Ectodermal cell (in vitro differentiated cells): ENCODE measurements at regions not wholly inside any gene's neighbourhood (a gene's known extent, or its start where the extent isn't known, plus 50 kb on each side); places are given as distances from the start of the nearest gene placed in this dataset.

ENCODE experiments used
- H3K27ac ChIP-seq: 2 replicates; pipeline ENCODE4 v1.7.0; 2013; ENCODE audit warnings: mild to moderate bottlenecking, low read depth, low read length; ENCODE audit not compliant: insufficient read depth, poor library complexity, severe bottlenecking
- H3K27me3 ChIP-seq: 2 replicates; pipeline ENCODE4 v1.7.0; 2013; ENCODE audit warnings: mild to moderate bottlenecking, low read length; ENCODE audit not compliant: insufficient read depth, control insufficient read depth, poor library complexity, severe bottlenecking
- H3K36me3 ChIP-seq: one replicate; pipeline ENCODE4 v1.7.0; 2013; ENCODE audit warnings: low read length; ENCODE audit not compliant: control insufficient read depth, insufficient read depth
- H3K4me1 ChIP-seq: one replicate; pipeline ENCODE4 v1.7.0; 2013; ENCODE audit warnings: low read length; ENCODE audit not compliant: control insufficient read depth, insufficient read depth
- H3K4me3 ChIP-seq: 2 replicates; pipeline ENCODE4 v1.7.0; 2013; ENCODE audit warnings: low read depth, low read length, control low read depth; ENCODE audit not compliant: insufficient read depth
- H3K9me3 ChIP-seq: 2 replicates; pipeline ENCODE4 v1.7.0; 2013; ENCODE audit warnings: mild to moderate bottlenecking, low read length, moderate library complexity; ENCODE audit not compliant: control insufficient read depth
- WGBS, 2 experiments: methylation state at CpG; one replicate each; pipeline ENCODE4 v1.1.7; 2013; ENCODE audit warnings: missing lambda C conversion rate in 2 of 2; 5-methylcytosine and 5-hydroxymethylcytosine counted together

- Histone ChIP-seq H3K36me3 (no peaks in the 10 kb centered on the region), H3K4me1 (no peaks in the 10 kb centered on the region), H3K4me3 (no peak overlapping the region), H3K27me3 (no peaks in the 10 kb centered on the region), H3K27ac (no peak overlapping the region), H3K9me3 (no peaks in the 10 kb centered on the region)
- WGBS, 2 experiments, result 75 to 100% methylated on average over 1 of the region's 1 CpG
Measured at GRCh38 chr11:104338186-104338585, 174.2 kb upstream of the PDGFD start.

DNA sequence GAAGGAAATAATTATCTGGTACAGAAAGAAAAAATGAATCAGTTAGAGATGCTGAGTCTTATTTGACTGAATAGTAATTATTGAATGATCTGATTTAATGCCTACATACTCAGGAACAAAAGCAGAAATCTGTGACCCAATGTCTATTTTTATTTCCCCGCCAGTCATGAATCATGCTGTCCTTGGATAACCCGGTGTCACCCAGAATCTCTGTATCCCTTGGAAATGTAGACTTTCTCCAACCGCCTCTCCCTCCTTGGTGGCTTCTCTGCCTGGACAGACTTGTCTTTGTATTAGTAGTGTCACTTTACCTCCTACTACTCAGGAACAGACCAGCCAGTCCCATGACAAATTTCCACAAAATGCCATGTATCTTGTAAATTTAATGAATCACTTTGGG lies 173.3 kb upstream of the PDGFD start:
- Histone ChIP-seq H3K4me3 (no peak overlapping the region), H3K9me3 (no peaks in the 10 kb centered on the region), H3K4me1 (no peaks in the 10 kb centered on the region), H3K27ac (no peak overlapping the region), H3K36me3 (no peaks in the 10 kb centered on the region), H3K27me3 (no peaks in the 10 kb centered on the region)
- 90 to 96% methylated on average over 3 of the region's 3 CpGs for WGBS, 2 experiments

DNA sequence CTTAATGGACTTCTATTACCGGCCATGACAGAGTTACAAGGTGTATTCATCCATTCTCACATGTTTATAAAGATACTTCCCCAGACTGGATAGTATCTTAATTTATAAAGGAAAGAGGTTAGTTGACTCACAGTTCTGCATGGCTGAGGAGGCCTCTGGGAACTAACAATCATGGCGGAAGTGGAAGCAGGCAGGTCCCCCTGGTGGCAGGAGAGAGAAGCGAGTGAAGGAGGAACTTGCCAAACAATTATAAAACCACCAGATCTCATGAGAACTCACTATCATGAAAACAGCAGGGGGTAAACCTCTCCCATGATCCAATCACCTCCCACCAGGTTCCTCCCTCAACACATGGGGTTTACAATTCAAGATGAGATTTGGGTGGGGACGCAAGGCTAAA lies 170.0 kb upstream of the PDGFD start:
- Histone ChIP-seq H3K27ac (no peak overlapping the region), H3K36me3 (no peaks in the 10 kb centered on the region), H3K4me1 (no peaks in the 10 kb centered on the region), H3K9me3 (no peaks in the 10 kb centered on the region), H3K4me3 (no peak overlapping the region), H3K27me3 (no peaks in the 10 kb centered on the region)
- 93 to 95% methylated on average over 2 to 3 of the region's 4 CpGs for WGBS, 2 experiments

DNA sequence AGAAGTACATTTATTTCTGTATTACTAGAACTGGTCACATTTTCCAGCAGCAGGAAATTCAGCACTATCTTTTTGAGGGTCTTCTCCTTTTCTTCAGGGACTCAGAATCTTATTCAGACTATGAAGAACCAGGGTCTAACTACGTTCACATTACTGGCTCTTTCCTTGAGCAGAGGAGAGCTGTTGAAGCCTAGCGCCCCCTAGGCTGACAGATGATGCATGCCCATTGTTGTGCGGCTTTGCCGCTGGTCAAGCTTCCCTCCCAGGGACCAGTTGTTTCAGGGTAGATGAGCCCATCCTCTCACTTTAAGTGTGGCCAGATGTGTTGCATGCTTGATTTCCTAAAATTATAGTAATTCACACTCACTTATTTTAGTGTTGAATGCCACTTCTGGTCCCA lies 168.2 kb upstream of the PDGFD start:
- Histone ChIP-seq H3K4me3 (no peak overlapping the region), H3K27ac (no peak overlapping the region), H3K4me1 (no peaks in the 10 kb centered on the region), H3K27me3 (no peaks in the 10 kb centered on the region), H3K36me3 (no peaks in the 10 kb centered on the region), H3K9me3 (no peaks in the 10 kb centered on the region)
- 47 to 49% methylated on average over 4 of the region's 4 CpGs for WGBS, 2 experiments

DNA sequence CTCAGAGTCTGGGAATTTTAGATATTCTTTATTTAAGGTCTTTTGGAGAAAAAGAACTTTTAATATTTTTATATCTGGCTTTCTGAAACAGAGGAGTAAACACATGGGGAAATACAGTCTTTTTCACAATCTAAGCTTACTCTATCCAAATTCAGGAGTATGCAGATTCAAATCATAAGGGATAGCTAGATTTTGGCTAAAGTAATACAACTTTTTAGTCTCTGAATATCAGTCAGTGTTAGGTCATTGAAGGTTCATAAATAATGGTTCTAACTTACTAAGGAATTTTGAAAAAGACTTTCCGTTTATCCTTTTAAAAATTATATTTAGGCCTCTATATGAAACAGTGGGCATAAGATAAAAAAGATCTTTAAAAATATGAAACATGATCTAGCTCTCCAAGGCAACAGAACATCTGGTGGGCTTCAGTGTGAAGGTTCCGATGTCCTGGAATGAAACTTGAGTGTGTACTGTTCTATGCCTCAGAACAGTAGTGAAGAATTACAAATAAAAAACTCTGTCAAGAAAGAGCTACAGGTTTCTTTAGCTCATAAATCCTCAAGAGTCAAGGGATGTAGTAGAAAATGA lies 165.2 kb upstream of the PDGFD start:
- no peaks in the 10 kb centered on the region for H3K9me3 ChIP-seq
- 100% methylated on average over 1 to 2 of the region's 2 CpGs for WGBS, 2 experiments
- H3K36me3 ChIP-seq, result no peaks in the 10 kb centered on the region
- no peak overlapping the region for H3K4me3 ChIP-seq
- no peak overlapping the region for H3K27ac ChIP-seq
- no peaks in the 10 kb centered on the region for H3K27me3 ChIP-seq
- no peaks in the 10 kb centered on the region for H3K4me1 ChIP-seq

- Histone ChIP-seq H3K36me3 (no peaks in the 10 kb centered on the region), H3K27ac (no peak overlapping the region), H3K9me3 (no peaks in the 10 kb centered on the region), H3K27me3 (no peaks in the 10 kb centered on the region), H3K4me3 (no peak overlapping the region), H3K4me1 (no peaks in the 10 kb centered on the region)
- WGBS, 2 experiments, result 93 to 97% methylated on average over 3 to 4 of the region's 4 CpGs
Measured at GRCh38 chr11:104328512-104328907, 164.6 kb upstream of the PDGFD start.

DNA sequence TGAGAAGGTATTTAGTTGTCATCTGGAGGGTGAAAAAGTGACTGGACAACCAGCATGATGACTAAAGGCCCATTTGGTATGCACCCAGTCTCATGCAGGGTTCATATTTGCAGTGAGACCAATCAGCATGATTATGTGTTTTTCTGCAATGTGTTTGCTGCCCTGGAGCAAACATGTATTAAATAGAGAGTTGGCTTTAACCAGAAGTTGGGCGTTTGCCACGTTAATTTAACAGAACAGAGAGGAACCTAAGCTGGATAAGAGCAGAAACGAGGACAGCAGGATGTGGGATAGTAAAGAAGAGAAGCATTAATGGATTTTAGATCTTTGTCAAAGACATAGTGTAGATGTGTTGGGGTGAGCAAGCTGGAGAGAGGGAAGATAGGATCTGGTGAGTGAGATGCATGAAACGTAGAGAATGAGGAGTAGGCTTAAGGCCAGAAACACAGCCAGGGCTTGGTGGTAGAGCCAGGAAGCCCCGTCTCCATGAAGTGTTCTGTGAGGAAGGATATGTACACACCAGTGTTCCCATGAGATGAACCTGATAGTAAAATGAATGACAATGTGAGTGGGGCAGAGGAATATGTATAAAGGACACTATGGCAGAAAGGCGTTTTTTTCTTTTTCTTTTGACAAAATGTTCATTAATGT lies 164.0 kb upstream of the PDGFD start:
- WGBS, 2 experiments, result 95 to 99% methylated on average over 5 of the region's 6 CpGs
- Histone ChIP-seq H3K4me3 (no peak overlapping the region), H3K9me3 (no peaks in the 10 kb centered on the region), H3K4me1 (no peaks in the 10 kb centered on the region), H3K27ac (no peak overlapping the region), H3K36me3 (no peaks in the 10 kb centered on the region), H3K27me3 (no peaks in the 10 kb centered on the region)

DNA sequence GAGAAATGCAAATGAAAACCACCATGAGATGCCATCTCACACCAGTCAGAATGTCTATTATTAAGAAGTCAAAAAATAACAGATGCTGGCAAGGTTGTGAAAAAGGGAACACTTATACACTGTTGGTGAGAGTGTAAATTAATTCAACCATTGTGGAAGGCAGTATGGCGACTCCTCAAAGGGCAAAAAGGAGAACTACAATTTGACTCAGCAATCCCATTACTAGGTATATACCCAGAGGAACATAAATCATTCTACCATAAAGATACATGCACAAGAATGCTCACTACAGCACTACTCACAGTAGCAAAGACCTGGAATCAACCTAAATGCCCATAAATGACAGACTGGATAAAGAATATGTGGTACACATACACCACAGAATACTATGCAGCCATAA lies 161.1 kb upstream of the PDGFD start:
- 93 to 100% methylated on average over 1 of the region's 1 CpG for WGBS, 2 experiments
- H3K4me1 ChIP-seq, result no peaks in the 10 kb centered on the region
- no peak overlapping the region for H3K4me3 ChIP-seq
- H3K9me3 ChIP-seq, result no peaks in the 10 kb centered on the region
- no peaks in the 10 kb centered on the region for H3K36me3 ChIP-seq
- H3K27ac ChIP-seq, result no peak overlapping the region
- no peaks in the 10 kb centered on the region for H3K27me3 ChIP-seq

DNA sequence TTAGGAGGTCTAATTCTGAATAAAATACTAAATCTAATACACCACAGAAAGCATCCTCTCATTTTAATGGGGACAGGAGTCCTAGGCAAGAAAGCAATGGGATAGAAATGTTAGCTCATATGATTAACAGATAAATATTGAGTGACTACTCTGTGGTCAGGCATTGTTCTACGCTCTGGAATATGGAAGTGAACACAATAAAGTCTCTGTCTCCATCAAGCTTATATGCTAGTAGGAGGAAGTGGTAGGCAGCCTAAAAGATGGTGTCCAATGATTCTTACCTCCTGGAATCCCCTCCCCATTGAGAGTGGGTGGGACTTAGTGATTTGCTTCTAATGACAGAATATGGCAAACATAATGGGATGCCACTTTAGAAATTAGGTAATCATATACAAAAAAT lies 160.3 kb upstream of the PDGFD start:
- H3K4me3 ChIP-seq, result no peak overlapping the region
- H3K4me1 ChIP-seq, result no peaks in the 10 kb centered on the region
- H3K27ac ChIP-seq, result no peak overlapping the region
- H3K36me3 ChIP-seq, result no peaks in the 10 kb centered on the region
- whole genome bisulfite sequencing, 2 experiments, result 90 to 92% methylated on average over 1 of the region's 1 CpG
- no peaks in the 10 kb centered on the region for H3K27me3 ChIP-seq
- no peaks in the 10 kb centered on the region for H3K9me3 ChIP-seq

DNA sequence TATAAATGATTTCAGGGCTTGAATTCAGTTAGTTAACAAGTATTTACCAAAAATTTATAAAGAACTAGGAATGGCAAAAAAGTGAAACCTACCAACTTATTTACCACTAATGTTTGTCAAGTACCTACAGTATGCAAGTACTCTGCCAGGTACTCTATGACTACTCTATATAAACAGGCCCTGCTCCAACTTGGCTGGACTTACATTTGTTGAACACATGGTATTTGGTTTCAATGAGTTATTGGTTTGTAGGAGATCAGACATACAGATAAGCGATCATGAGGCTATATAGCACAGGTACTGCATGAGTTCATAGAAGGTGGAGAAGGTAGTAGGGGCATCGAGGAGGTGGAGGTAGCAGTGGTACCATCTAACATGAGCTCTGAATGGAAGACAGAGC lies 159.9 kb upstream of the PDGFD start:
- H3K9me3 ChIP-seq, result no peaks in the 10 kb centered on the region
- H3K27ac ChIP-seq, result no peak overlapping the region
- H3K4me1 ChIP-seq, result no peaks in the 10 kb centered on the region
- no peak overlapping the region for H3K4me3 ChIP-seq
- 93 to 96% methylated on average over 2 of the region's 2 CpGs for WGBS, 2 experiments
- no peaks in the 10 kb centered on the region for H3K36me3 ChIP-seq
- no peaks in the 10 kb centered on the region for H3K27me3 ChIP-seq
